GM12801 (cell line): ENCODE measurements at regions not wholly inside any gene's neighbourhood (a gene's known extent, or its start where the extent isn't known, plus 50 kb on each side); places are given as distances from the start of the nearest gene placed in this dataset.

ENCODE experiments used
- TF ChIP-seq, protein P1 (sequence below): IDR thresholded peaks from one replicate; pipeline ENCODE4 v1.5.1; 2011; ENCODE audit warnings: control low read depth; ENCODE audit not compliant: insufficient read length; ENCODE audit errors: extremely low read depth

- TF ChIP-seq, protein P1, sequence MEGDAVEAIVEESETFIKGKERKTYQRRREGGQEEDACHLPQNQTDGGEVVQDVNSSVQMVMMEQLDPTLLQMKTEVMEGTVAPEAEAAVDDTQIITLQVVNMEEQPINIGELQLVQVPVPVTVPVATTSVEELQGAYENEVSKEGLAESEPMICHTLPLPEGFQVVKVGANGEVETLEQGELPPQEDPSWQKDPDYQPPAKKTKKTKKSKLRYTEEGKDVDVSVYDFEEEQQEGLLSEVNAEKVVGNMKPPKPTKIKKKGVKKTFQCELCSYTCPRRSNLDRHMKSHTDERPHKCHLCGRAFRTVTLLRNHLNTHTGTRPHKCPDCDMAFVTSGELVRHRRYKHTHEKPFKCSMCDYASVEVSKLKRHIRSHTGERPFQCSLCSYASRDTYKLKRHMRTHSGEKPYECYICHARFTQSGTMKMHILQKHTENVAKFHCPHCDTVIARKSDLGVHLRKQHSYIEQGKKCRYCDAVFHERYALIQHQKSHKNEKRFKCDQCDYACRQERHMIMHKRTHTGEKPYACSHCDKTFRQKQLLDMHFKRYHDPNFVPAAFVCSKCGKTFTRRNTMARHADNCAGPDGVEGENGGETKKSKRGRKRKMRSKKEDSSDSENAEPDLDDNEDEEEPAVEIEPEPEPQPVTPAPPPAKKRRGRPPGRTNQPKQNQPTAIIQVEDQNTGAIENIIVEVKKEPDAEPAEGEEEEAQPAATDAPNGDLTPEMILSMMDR, result no peak
Observed at GRCh38 chr4:59126159-59126558, 2016.0 kb upstream of the IGFBP7 start.

DNA sequence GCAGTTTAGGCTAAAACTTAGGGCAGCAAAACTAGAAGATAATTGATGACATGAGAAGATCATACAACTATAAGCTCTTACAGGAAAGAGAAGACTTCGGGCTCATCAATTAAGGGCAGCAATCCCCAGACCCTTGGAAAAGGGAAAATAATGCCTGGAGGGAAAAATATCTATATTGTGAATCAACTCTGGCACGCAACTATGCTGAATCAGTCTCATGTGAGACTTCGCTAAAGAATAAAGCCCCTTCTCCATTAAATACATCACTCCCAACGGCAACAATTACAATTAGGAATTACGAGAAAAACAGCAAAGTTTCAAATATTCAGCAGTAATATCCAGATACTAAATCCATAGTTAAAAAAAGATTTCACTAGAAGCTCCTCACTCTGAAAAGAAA is 2016.8 kb upstream of the IGFBP7 start:
- TF ChIP-seq, protein P1, result no peak

- TF ChIP-seq, protein P1, result no peak
Observed at GRCh38 chr4:59127743-59128142, 2017.6 kb upstream of the IGFBP7 start.

GRCh38 chr4:59135248-59135985 is 2025.2 kb upstream of the IGFBP7 start:
- TF ChIP-seq, protein P1, result no peak

DNA sequence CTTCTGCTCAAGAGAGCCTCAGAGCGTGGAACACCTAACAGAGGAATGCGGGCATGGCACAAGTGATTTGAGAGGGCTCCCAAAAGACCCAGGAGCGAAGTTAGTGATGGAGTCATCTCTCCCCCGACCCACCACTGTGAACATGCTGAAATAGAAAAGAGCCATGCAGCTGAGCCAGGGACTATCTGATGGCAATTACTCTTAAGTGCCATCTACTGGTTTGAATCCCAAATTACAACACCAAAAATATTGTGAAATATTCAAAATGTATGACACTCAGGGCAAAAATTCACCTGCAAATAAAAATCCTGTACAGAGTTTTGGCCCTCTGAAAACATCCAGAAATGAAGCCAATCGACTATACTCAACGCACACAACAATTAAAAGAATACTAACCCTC is 2038.9 kb upstream of the ADGRL3 start:
- TF ChIP-seq, protein P1, result no peak

DNA sequence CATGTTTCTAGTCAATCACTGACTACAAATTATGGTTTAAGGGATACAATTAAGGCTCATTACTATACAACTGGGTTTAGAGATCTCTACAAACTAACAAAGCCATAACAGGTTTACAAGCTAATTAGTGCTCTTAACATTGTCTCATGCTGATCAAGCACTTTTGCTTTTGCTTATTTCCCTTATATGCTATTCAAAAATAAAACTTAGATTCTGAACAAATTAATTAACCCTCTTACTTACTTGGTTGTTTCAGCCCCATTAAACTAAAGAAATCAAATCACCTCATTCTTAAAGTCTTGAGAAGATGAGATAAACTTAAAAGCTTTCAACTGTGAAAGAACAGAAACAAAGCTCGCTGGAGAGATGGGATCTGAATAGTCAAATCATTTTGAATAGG is 2024.5 kb upstream of the ADGRL3 start:
- TF ChIP-seq, protein P1, result no peak

DNA sequence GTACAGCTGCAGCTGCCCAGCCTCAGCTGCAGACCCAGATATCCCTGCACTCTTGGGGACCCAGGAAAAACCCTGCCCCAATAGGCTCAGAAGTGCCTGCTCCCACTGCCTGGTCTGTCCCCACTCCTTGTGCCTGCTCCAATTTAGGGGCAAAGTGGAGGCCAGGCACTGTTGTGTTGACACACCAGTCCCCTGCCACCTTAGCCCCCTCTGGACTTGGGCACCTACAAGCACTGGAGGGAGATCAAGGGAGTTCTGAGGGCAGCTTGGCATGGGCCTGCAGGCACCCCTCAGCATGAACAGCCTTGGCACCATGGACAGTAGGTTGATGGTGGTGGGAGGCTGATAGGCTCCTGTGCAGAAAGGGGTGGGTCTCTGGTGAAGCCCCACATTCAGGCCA is 2020.8 kb upstream of the ADGRL3 start:
- TF ChIP-seq, protein P1, result no peak
